NCI-H1092 (cell line): ENCODE measurements at regions not wholly inside any gene's neighbourhood (a gene's known extent, or its start where the extent isn't known, plus 50 kb on each side); places are given as distances from the start of the nearest gene placed in this dataset.

Source experiments
- DNase-seq: peaks from one replicate; lab custom pipeline; 2025; lab: John Stamatoyannopoulos, UW

- DNase-seq: no peak
These were observed 371.2 kb upstream of the THBS1 start for GRCh38 chr15:39209548-39210211.

- no peak for DNase-seq
These were observed 369.5 kb upstream of the THBS1 start for GRCh38 chr15:39211108-39211979.

GRCh38 chr15:39213385-39213840 is 367.5 kb upstream of the THBS1 start:
- DNase-seq: no peak

- no peak for DNase-seq
These were observed 365.9 kb upstream of the THBS1 start for GRCh38 chr15:39215015-39215414.

GRCh38 chr15:39216816-39217215 is 364.1 kb upstream of the THBS1 start:
- DNase-seq: no peak

GRCh38 chr15:39219608-39220007 is 361.3 kb upstream of the THBS1 start:
- DNase-seq: no peak

GRCh38 chr15:39226169-39226937 is 354.5 kb upstream of the THBS1 start:
- no peak for DNase-seq

GRCh38 chr15:39227001-39227400 is 353.9 kb upstream of the THBS1 start:
- DNase-seq: no peak

GRCh38 chr15:39228889-39229288 is 352.0 kb upstream of the THBS1 start:
- no peak for DNase-seq

GRCh38 chr15:39230205-39230907 is 350.5 kb upstream of the THBS1 start:
- DNase-seq: no peak

GRCh38 chr15:39230908-39231285 is 350.0 kb upstream of the THBS1 start:
- no peak for DNase-seq

GRCh38 chr15:39232512-39232911 is 348.4 kb upstream of the THBS1 start:
- no peak for DNase-seq

GRCh38 chr15:39235084-39235795 is 345.6 kb upstream of the THBS1 start:
- no peak for DNase-seq

- no peak for DNase-seq
These were observed 344.5 kb upstream of the THBS1 start for GRCh38 chr15:39236375-39236774.

GRCh38 chr15:39238443-39238842 is 342.4 kb upstream of the THBS1 start:
- DNase-seq: no peak

- DNase-seq: no peak
These were observed 341.3 kb upstream of the THBS1 start for GRCh38 chr15:39239562-39239961.

GRCh38 chr15:39242345-39242744 is 338.5 kb upstream of the THBS1 start:
- DNase-seq: no peak

GRCh38 chr15:39243396-39243795 is 337.5 kb upstream of the THBS1 start:
- DNase-seq: no peak

GRCh38 chr15:39244776-39245175 is 336.1 kb upstream of the THBS1 start:
- no peak for DNase-seq

- DNase-seq: no peak
These were observed 334.4 kb upstream of the THBS1 start for GRCh38 chr15:39246523-39246922.

- DNase-seq: no peak
These were observed 333.3 kb upstream of the THBS1 start for GRCh38 chr15:39247574-39247973.
